HCT116 (cell line): ENCODE measurements at regions not wholly inside any gene's neighbourhood (a gene's known extent, or its start where the extent isn't known, plus 50 kb on each side); places are given as distances from the start of the nearest gene placed in this dataset.

ENCODE experiments used
- ATAC-seq: fragments of 200-7000 bp; cut with Tn5 transposase; 2 replicates; pipeline ENCODE4 v1.9.1; 2020; ENCODE audit warnings: mild to moderate bottlenecking, moderate library complexity
- BruUV-seq: library from RNA; stranded (reverse); fragments of 400-500 nt; replicated peaks from 2 replicates; lab custom pipeline; 2021; lab: Mats Ljungman, UMichigan
- CTCF ChIA-PET: fragments of 300-600 bp; sonication (Branson Sonifier 250); formaldehyde crosslinking; loops from one replicate; lab custom pipeline; 2021; ENCODE audit warnings: antibody characterized with exemption; lab: Charles Lee
- POLR2A ChIA-PET: fragments of 300-600, 350-600 bp; sonication (Branson Sonifier 250); formaldehyde crosslinking; loops from one replicate; lab custom pipeline; 2021; ENCODE audit warnings: antibody characterized with exemption; lab: Charles Lee
- RAD21 ChIA-PET, 2 experiments: fragments of 300-600 bp; sonication (Branson Sonifier 250); formaldehyde crosslinking; loops; one replicate each; lab custom pipeline; 2023; ENCODE audit warnings: low total read pairs in 2 of 2; ENCODE audit not compliant: uncharacterized antibody in 2 of 2, unreplicated experiment in 2 of 2, low non-redundant PET in 1 of 2; lab: Charles Lee
- DNase-seq: peaks from one replicate; pipeline ENCODE4 v3.0.0-alpha.2; 2010; ENCODE audit warnings: low read depth, low spot score
- H2AFZ ChIP-seq: fragments of 200-600 bp; shearing (Covaris generic), sonication (generic); 2 replicates; pipeline ENCODE4 v1.6.1; 2017; ENCODE audit warnings: low read depth, mixed run types, mixed read lengths, antibody characterized with exemption, low read length; ENCODE audit not compliant: poor library complexity, severe bottlenecking
- H3K27ac ChIP-seq: 2 replicates; pipeline ENCODE4 v1.5.1; 2012; ENCODE audit warnings: low read depth, low read length
- H3K27me3 ChIP-seq: fragments of 200-600 bp; sonication (generic); 2 replicates; pipeline ENCODE4 v1.6.1; 2016; ENCODE audit warnings: mixed run types, low read length, mixed read lengths; ENCODE audit not compliant: insufficient read depth
- H3K36me3 ChIP-seq, 2 experiments: fragments of 200-500 bp in 1 of 2; fragments of 200-600 bp in 1 of 2; sonication (Bioruptor generic) in 1 of 2; sonication (generic) in 1 of 2; 2 replicates each; pipeline versions ENCODE4 v1.5.1 to v1.6.1; 2014 to 2016; ENCODE audit warnings: low read length in 2 of 2, inconsistent platforms in 1 of 2, mixed read lengths in 1 of 2, mixed run types in 1 of 2; ENCODE audit not compliant: insufficient read depth in 2 of 2, control insufficient read depth in 1 of 2
- H3K4me1 ChIP-seq, 2 experiments: fragments of 200-600 bp in 1 of 2; sonication (generic) in 1 of 2; 2 replicates each; pipeline versions ENCODE4 v1.5.1 to v1.6.1; 2012 to 2017; ENCODE audit warnings: low read length in 2 of 2, inconsistent platforms in 1 of 2, mild to moderate bottlenecking in 1 of 2, mixed read lengths in 1 of 2, mixed run types in 1 of 2, moderate library complexity in 1 of 2; ENCODE audit not compliant: insufficient read depth in 2 of 2, control insufficient read depth in 1 of 2
- H3K4me2 ChIP-seq: fragments of 200-600 bp; sonication (generic); 2 replicates; pipeline ENCODE4 v1.6.1; 2017; ENCODE audit warnings: mixed run types, low read length, mixed read lengths
- H3K4me3 ChIP-seq, 2 experiments: fragments of 200-600 bp in 1 of 2; sonication (generic) in 1 of 2; replicated peaks in 1 of 2; 2 replicates each; pipeline ENCODE4 v1.5.1; 2011 to 2016; ENCODE audit warnings: low read length in 2 of 2, control low read depth in 1 of 2, low read depth in 1 of 2, mild to moderate bottlenecking in 1 of 2, mixed read lengths in 1 of 2, mixed run types in 1 of 2
- H3K79me2 ChIP-seq: fragments of 200-600 bp; sonication (generic); 2 replicates; pipeline ENCODE4 v1.6.1; 2017; ENCODE audit warnings: mild to moderate bottlenecking, mixed run types, low read length, moderate library complexity, mixed read lengths; ENCODE audit not compliant: insufficient read depth
- H3K9ac ChIP-seq: fragments of 200-600 bp; sonication (generic); 2 replicates; pipeline ENCODE4 v1.6.1; 2016; ENCODE audit warnings: low read length, mixed read lengths
- H3K9me2 ChIP-seq: fragments of 200-600 bp; sonication (generic), shearing (Covaris generic); 2 replicates; pipeline ENCODE4 v1.6.1; 2017; ENCODE audit warnings: mixed run types, mild to moderate bottlenecking, moderate library complexity; ENCODE audit not compliant: insufficient read depth
- H3K9me3 ChIP-seq, 2 experiments: fragments of 200-500 bp in 1 of 2; fragments of 200-600 bp in 1 of 2; sonication (Bioruptor generic) in 1 of 2; sonication (generic) in 1 of 2; 2 replicates each; pipeline ENCODE4 v1.6.1; 2014 to 2017; ENCODE audit warnings: low read length in 2 of 2, mixed read lengths in 2 of 2, inconsistent platforms in 1 of 2, low read depth in 1 of 2, mild to moderate bottlenecking in 1 of 2, mixed run types in 1 of 2, moderate library complexity in 1 of 2; ENCODE audit not compliant: control insufficient read depth in 1 of 2, insufficient read depth in 1 of 2
- H4K20me1 ChIP-seq: fragments of 200-600 bp; sonication (generic), shearing (Covaris generic); 2 replicates; pipeline ENCODE4 v1.6.1; 2017; ENCODE audit warnings: mixed run types, mild to moderate bottlenecking, moderate library complexity; ENCODE audit not compliant: insufficient read depth
- ATF3 ChIP-seq: IDR thresholded peaks from 2 replicates; pipeline ENCODE4 v1.6.1; 2012
- CBX3 ChIP-seq: IDR thresholded peaks from 2 replicates; pipeline ENCODE4 v1.6.1; 2012; ENCODE audit warnings: low read depth
- CEBPB ChIP-seq: IDR thresholded peaks from 2 replicates; pipeline ENCODE4 v1.6.1; 2012; ENCODE audit warnings: low read depth
- CTCF ChIP-seq, 3 experiments: fragments of 200-600 bp in 1 of 3; sonication (generic) in 1 of 3; IDR thresholded peaks in 2 of 3; conservative IDR thresholded peaks in 1 of 3; 2 replicates each; pipeline ENCODE4 v1.5.1; 2012 to 2017; ENCODE audit warnings: low read depth in 2 of 3, low read length in 2 of 3, antibody characterized with exemption in 1 of 3, borderline replicate concordance in 1 of 3, control low read depth in 1 of 3, mild to moderate bottlenecking in 1 of 3, mixed read lengths in 1 of 3, mixed run types in 1 of 3, moderate library complexity in 1 of 3; ENCODE audit not compliant: insufficient read depth in 1 of 3
- EGR1 ChIP-seq: IDR thresholded peaks from 2 replicates; pipeline ENCODE4 v1.6.1; 2012; ENCODE audit warnings: low read depth
- ELF1 ChIP-seq: IDR thresholded peaks from 2 replicates; pipeline ENCODE4 v1.6.1; 2012; ENCODE audit warnings: low read depth, borderline replicate concordance
- EZH2 ChIP-seq: fragments of 200-600 bp; sonication (generic); IDR thresholded peaks from 2 replicates; pipeline ENCODE4 v1.6.1; 2017; ENCODE audit warnings: antibody characterized with exemption, mixed run types
- FOSL1 ChIP-seq: IDR thresholded peaks from 2 replicates; pipeline ENCODE4 v1.6.1; 2012; ENCODE audit warnings: low read depth
- JUND ChIP-seq: IDR thresholded peaks from 2 replicates; pipeline ENCODE4 v1.6.1; 2012
- MAX ChIP-seq: IDR thresholded peaks from 2 replicates; pipeline ENCODE4 v1.6.1; 2012
- POLR2A ChIP-seq: IDR thresholded peaks from 2 replicates; pipeline ENCODE4 v1.7.0; 2011; ENCODE audit warnings: borderline replicate concordance; ENCODE audit not compliant: insufficient read depth, insufficient read length; ENCODE audit errors: extremely low read depth
- POLR2AphosphoS5 ChIP-seq: IDR thresholded peaks from 2 replicates; pipeline ENCODE4 v1.6.1; 2011; ENCODE audit warnings: mild to moderate bottlenecking, low read depth, low read length, moderate library complexity
- RAD21 ChIP-seq: IDR thresholded peaks from 2 replicates; pipeline ENCODE4 v1.6.1; 2012; ENCODE audit warnings: low read depth, mild to moderate bottlenecking
- REST ChIP-seq: IDR thresholded peaks from 2 replicates; pipeline ENCODE4 v1.6.1; 2012; ENCODE audit warnings: low read depth
- SRF ChIP-seq: IDR thresholded peaks from 2 replicates; pipeline ENCODE4 v1.6.1; 2012; ENCODE audit warnings: low read depth
- YY1 ChIP-seq: IDR thresholded peaks from 2 replicates; pipeline ENCODE4 v1.6.1; 2011; ENCODE audit warnings: low read length, low read depth, moderate library complexity, mild to moderate bottlenecking; ENCODE audit not compliant: insufficient replicate concordance; ENCODE audit errors: extremely low read depth
- ZBTB33 ChIP-seq: IDR thresholded peaks from 2 replicates; pipeline ENCODE4 v1.6.1; 2011; ENCODE audit warnings: mild to moderate bottlenecking, low read length, moderate library complexity; ENCODE audit not compliant: insufficient replicate concordance; ENCODE audit errors: extremely low read depth
- ZFX ChIP-seq: fragments of 450-650 bp; IDR thresholded peaks from 2 replicates; pipeline ENCODE4 v1.6.1; 2017
- ZNF274 ChIP-seq: fragments of 200-500 bp; sonication (Bioruptor generic); IDR thresholded peaks from 2 replicates; pipeline ENCODE4 v1.6.1; 2014; ENCODE audit warnings: mild to moderate bottlenecking, low read depth, low read length, inconsistent platforms
- intact Hi-C: fragments of 100-400 bp; cut with micrococcal nuclease; formaldehyde crosslinking; loops from 2 replicates; pipeline ENCODE4 v1.10.0; 2022

GRCh38 chr12:87127272-87127671 lies 871.1 kb upstream of the MGAT4C start (continued):
- TF ChIP-seq CEBPB (no peak), CBX3 (no peak), ZFX (no peak)

- no peak overlapping the region for H2AFZ ChIP-seq
- no peak for ATAC-seq
- no peak overlapping the region for H3K9ac ChIP-seq
- H3K36me3 ChIP-seq: no peaks in the 10 kb centered on the region
- CTCF ChIA-PET: no interaction called here
- no peak overlapping the region for H3K27ac ChIP-seq
- no peaks in the 10 kb centered on the region for H3K4me1 ChIP-seq
- RAD21 ChIA-PET: no interaction called here
- no peak overlapping the region for H3K4me2 ChIP-seq
- H4K20me1 ChIP-seq: no peaks in the 10 kb centered on the region
- no TSS peak for BruUV-seq
- no peak for TF ChIP-seq FOSL1
- TF ChIP-seq EZH2: no peak
- no peak for TF ChIP-seq ZBTB33
- no peak for TF ChIP-seq RAD21
- TF ChIP-seq POLR2AphosphoS5: no peak
- TF ChIP-seq ZFX: no peak
- no peak for TF ChIP-seq YY1
- TF ChIP-seq CTCF (IDR thresholded peaks at IDR 0.05 in 2 of 3, conservative IDR thresholded peaks at IDR 0.05 in 1 of 3; ENCODE audit: borderline replicate concordance in 1 of 3, insufficient read depth in 1 of 3, low read depth in 2 of 3, low read length in 2 of 3): no peak
- TF ChIP-seq JUND: no peak
- no peak for TF ChIP-seq CEBPB
- no peak for TF ChIP-seq ZNF274
- TF ChIP-seq ELF1: no peak
- TF ChIP-seq SRF: no peak
- no peak for TF ChIP-seq POLR2A
- TF ChIP-seq MAX: no peak
- no peak for TF ChIP-seq EGR1
- no peak for TF ChIP-seq CBX3
- no peak for TF ChIP-seq ATF3
- TF ChIP-seq REST: no peak
- H3K9me3 ChIP-seq: no peaks in the 10 kb centered on the region
- POLR2A ChIA-PET: no interaction called here
- no peaks in the 10 kb centered on the region for H3K27me3 ChIP-seq
- intact Hi-C loops: no loop called here
- H3K4me3 ChIP-seq: no peak overlapping the region
- H3K9me2 ChIP-seq: no peaks in the 10 kb centered on the region
- H3K79me2 ChIP-seq: no peaks in the 10 kb centered on the region
- no peak for DNase-seq
Observed at GRCh38 chr12:87121896-87122295, 865.7 kb upstream of the MGAT4C start.
